ENCODE measurements at regions not wholly inside any gene's neighbourhood (a gene's known extent, or its start where the extent isn't known, plus 50 kb on each side); places are given as distances from the start of the nearest gene placed in this dataset.

GRCh38 chrX:121592884-121593283 is 545.5 kb downstream of the GLUD2 start:
- Histone ChIP-seq H3K9me3 (no peaks in the 10 kb centered on the region), H3K4me1 (no peaks in the 10 kb centered on the region), H3K27ac (no peak overlapping the region), H3K36me3 (no peaks in the 10 kb centered on the region), H3K27me3 (no peaks in the 10 kb centered on the region), H3K4me3 (no peak overlapping the region)
- DNase-seq (no peak), ATAC-seq (ENCODE audit: low FRiP score in 2 of 2) (no peak)
- WGBS, 2 donors: 81 to 87% methylated on average over 3 of the region's 3 CpGs
- TF ChIP-seq CTCF (IDR thresholded peaks at IDR 0.05) (no peak), POLR2A (IDR thresholded peaks at IDR 0.05) (no peak), POLR2AphosphoS5 (IDR thresholded peaks at IDR 0.05) (no peak), EP300 (IDR thresholded peaks at IDR 0.05) (no peak)

GRCh38 chrX:121598356-121598755 is 550.9 kb downstream of the GLUD2 start:
- Histone ChIP-seq H3K27ac (no peak overlapping the region), H3K36me3 (no peaks in the 10 kb centered on the region), H3K27me3 (no peaks in the 10 kb centered on the region), H3K9me3 (no peaks in the 10 kb centered on the region), H3K4me1 (no peaks in the 10 kb centered on the region), H3K4me3 (no peak overlapping the region)
- DNase-seq (no peak), ATAC-seq (ENCODE audit: low FRiP score in 2 of 2) (no peak)
- TF ChIP-seq EP300 (IDR thresholded peaks at IDR 0.05) (no peak), POLR2A (IDR thresholded peaks at IDR 0.05) (no peak), POLR2AphosphoS5 (IDR thresholded peaks at IDR 0.05) (no peak), CTCF (IDR thresholded peaks at IDR 0.05) (no peak)
- WGBS, 2 donors: 45 to 60% methylated on average over 2 of the region's 2 CpGs

- no peaks in the 10 kb centered on the region for H3K4me1 ChIP-seq
- no peak for ATAC-seq (ENCODE audit: low FRiP score in 2 of 2)
These were observed 587.7 kb downstream of the GLUD2 start for GRCh38 chrX:121635141-121635540.

DNA sequence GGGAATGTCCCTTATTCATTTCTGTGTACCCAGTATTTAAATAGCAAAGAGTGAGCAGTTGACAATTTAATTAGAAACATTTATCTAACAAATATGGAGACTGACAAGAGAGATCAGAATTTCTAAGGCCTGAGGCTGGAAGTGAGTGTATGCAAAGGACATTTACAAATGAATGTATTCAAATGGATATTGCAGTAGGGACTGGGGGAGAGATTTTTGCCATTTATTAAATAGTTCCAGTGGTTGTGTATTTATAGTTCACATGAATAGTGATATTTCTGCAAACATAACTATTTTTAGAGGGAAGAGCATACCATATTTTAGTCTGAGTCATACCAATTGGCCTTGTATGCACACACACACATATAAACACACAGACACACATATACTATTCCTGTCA is 592.4 kb downstream of the GLUD2 start:
- no peak overlapping the region for H3K4me3 ChIP-seq
- no peaks in the 10 kb centered on the region for H3K27me3 ChIP-seq
- DNase-seq (no peak), ATAC-seq (ENCODE audit: low FRiP score in 2 of 2) (no peak)
- H3K9me3 ChIP-seq: no peaks in the 10 kb centered on the region
- TF ChIP-seq CTCF (IDR thresholded peaks at IDR 0.05) (no peak), EP300 (IDR thresholded peaks at IDR 0.05) (no peak), POLR2AphosphoS5 (IDR thresholded peaks at IDR 0.05) (no peak), POLR2A (IDR thresholded peaks at IDR 0.05) (no peak)
- no peak overlapping the region for H3K27ac ChIP-seq
- no peaks in the 10 kb centered on the region for H3K36me3 ChIP-seq
- no peaks in the 10 kb centered on the region for H3K4me1 ChIP-seq

More at GRCh38 chrX:121635141-121635540, 587.7 kb downstream of the GLUD2 start:
- no peaks in the 10 kb centered on the region for H3K36me3 ChIP-seq
- H3K27ac ChIP-seq: no peak overlapping the region
- no peak for DNase-seq
- H3K9me3 ChIP-seq: no peaks in the 10 kb centered on the region
- TF ChIP-seq POLR2A (IDR thresholded peaks at IDR 0.05) (no peak), EP300 (IDR thresholded peaks at IDR 0.05) (no peak), POLR2AphosphoS5 (IDR thresholded peaks at IDR 0.05) (no peak), CTCF (IDR thresholded peaks at IDR 0.05) (no peak)
- no peak overlapping the region for H3K4me3 ChIP-seq
- H3K27me3 ChIP-seq: no peaks in the 10 kb centered on the region
- 50 to 64% methylated on average over 1 to 2 of the region's 2 CpGs for WGBS, 2 donors

- no peaks in the 10 kb centered on the region for H3K4me1 ChIP-seq
- H3K9me3 ChIP-seq: no peaks in the 10 kb centered on the region
- DNase-seq: no peak
- no peaks in the 10 kb centered on the region for H3K27me3 ChIP-seq
- H3K36me3 ChIP-seq: no peaks in the 10 kb centered on the region
- 20 to 30% methylated on average over 2 of the region's 2 CpGs for WGBS, 2 donors
- ATAC-seq (ENCODE audit: low FRiP score in 2 of 2): no peak
- no peak overlapping the region for H3K27ac ChIP-seq
- TF ChIP-seq CTCF (IDR thresholded peaks at IDR 0.05): no peak
- TF ChIP-seq POLR2A (IDR thresholded peaks at IDR 0.05): no peak
- TF ChIP-seq POLR2AphosphoS5 (IDR thresholded peaks at IDR 0.05): no peak
- no peak for TF ChIP-seq EP300 (IDR thresholded peaks at IDR 0.05)
- H3K4me3 ChIP-seq: no peak overlapping the region
These were observed 594.1 kb downstream of the GLUD2 start for GRCh38 chrX:121641560-121641959.
